HG03378 (cell line): ENCODE measurements at regions not wholly inside any gene's neighbourhood (a gene's known extent, or its start where the extent isn't known, plus 50 kb on each side); places are given as distances from the start of the nearest gene placed in this dataset.
"Not testable (repeated sequence)": the region's sequence is repeated elsewhere in the genome, so short reads cannot be mapped to it uniquely, and the experiment has no call there.

Experiments
- ATAC-seq: cut with Tn5 transposase; IDR thresholded peaks from one replicate; pipeline ENCODE4 v1.9.1; 2021; ENCODE audit warnings: mild to moderate bottlenecking, moderate library complexity; ENCODE audit not compliant: unreplicated experiment

- ATAC-seq, result no peak
These were observed 188.3 kb downstream of the MIB1 start for GRCh38 chr18:21928925-21929324.

DNA sequence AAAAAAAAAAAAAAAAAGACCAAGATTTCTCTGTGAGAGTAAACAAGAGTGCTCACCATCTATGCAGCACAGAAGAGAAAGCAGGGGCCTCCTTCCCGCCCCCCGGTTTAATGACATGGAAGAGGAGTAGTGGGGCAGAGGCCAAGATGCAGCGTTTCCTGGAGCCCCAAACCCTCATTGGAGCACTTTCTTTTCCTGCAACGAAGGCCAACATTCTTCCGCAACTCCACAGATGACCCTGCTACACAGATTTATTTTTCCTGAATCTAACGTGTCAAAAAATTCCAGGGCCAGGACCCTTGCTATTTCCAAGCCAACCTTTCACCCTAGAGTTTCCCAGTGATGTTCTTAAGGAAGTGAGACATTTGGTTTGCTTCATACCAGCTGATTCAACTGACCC lies 189.6 kb downstream of the MIB1 start:
- ATAC-seq, result no peak

- ATAC-seq, result no peak
These were observed 193.6 kb downstream of the MIB1 start for GRCh38 chr18:21933931-21934765.

GRCh38 chr18:21934766-21935015 lies 194.1 kb downstream of the MIB1 start:
- no peak for ATAC-seq

DNA sequence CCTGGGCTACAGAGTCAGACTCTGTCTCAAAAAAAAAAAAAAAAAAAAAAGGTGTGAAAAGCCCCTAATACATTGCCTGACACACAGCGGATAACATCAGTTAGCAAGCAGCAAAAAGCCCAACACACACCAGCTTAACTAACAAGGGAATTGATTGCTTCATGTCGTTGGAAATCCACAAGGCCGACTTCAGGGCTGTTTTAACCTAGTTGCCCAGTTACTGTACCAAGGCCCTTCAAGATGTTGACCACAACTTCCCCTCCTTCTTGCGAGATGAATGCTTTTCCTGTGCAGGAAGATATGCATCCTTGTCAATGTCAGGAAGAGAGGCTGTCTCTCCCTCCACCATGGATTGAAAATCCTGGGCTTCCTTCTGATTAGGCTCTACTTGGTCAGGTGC lies 202.9 kb downstream of the MIB1 start:
- ATAC-seq, result no peak

DNA sequence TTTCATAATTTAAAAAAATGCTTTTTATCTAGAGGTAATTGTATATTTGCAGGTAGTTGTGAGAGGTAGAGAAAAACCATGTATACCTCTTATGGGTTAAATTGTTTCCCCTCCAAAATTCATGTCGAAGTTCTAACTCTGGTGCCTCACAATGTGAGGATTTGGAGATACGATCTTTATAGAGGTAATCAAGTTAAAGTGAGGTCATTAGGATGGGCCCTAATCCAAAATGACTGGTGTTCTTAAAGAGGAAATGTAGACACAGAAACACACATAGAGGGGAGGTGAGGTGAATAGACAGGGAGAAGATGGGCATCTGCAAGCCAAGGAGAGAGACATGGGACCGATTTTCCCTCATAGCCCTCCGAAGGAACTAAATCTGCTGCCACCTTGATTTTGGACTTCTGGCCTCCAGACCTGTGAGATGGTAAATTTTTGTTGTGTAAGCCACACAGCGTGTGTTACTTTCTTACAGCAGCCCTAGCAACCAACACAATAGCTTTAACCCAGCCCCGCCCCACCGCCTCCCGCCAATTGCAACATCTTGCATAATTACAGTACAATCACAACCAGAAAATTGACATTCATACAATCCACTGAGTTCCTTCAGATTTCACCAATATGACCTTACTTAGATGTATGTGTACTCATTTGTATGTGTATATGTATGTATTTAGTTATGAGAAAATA lies 208.9 kb downstream of the MIB1 start:
- ATAC-seq, result no peak

DNA sequence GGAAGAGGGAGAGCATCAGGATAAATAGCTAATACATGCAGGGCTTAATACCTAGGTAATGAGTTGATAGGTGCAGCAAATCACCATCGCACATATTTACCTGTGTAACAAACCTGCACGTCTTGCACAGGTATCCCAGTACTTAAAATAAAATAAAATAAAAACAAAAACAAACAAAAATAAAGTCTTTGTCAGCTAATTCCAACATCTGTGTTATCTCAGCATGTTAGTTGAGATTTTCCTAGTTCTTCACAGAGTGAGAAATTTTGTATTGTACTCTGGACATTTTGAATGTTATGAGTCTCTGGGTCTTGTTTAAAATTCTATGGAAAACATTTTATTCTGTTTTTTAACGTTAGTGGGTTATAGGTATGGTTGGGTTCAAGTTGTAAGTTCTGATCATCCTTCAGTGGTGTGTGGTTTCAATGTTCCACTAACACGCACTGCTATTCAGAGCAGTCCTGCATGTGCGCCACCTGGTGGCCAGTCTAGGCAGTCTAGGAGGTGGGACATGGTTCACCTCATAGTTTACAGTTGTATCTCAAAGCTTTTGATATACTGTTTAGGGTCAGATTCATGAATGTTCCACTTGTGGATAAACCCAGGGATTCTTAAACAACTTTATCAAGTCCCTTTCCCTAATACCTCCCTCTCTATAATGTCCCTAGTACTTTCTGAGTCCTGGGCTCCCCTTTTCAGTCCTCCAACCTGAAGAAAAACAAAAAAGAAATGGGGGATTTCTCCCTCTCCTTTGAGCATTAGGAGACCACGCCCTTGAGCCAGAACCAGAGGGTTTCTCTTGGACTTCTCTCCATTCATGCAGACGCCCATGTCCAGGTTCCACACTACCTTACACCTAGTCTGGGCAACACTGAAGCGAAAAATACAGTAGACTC lies 213.4 kb upstream of the GATA6 start:
- ATAC-seq, result peak; percentile 94

- no peak for ATAC-seq
These were observed 211.1 kb upstream of the GATA6 start for GRCh38 chr18:21958263-21958662.

GRCh38 chr18:21958707-21959450 lies 210.5 kb upstream of the GATA6 start:
- no peak for ATAC-seq

GRCh38 chr18:21960189-21960588 lies 209.2 kb upstream of the GATA6 start:
- ATAC-seq, result no peak

- no peak for ATAC-seq
These were observed 206.1 kb upstream of the GATA6 start for GRCh38 chr18:21963336-21963735.

- ATAC-seq, result no peak
These were observed 201.1 kb upstream of the GATA6 start for GRCh38 chr18:21968338-21968737.

- no peak for ATAC-seq
These were observed 197.1 kb upstream of the GATA6 start for GRCh38 chr18:21972281-21972680.

- ATAC-seq, result not testable (repeated sequence)
These were observed 193.4 kb upstream of the GATA6 start for GRCh38 chr18:21975954-21976353.

GRCh38 chr18:21978546-21979170 lies 190.7 kb upstream of the GATA6 start:
- ATAC-seq, result no peak

DNA sequence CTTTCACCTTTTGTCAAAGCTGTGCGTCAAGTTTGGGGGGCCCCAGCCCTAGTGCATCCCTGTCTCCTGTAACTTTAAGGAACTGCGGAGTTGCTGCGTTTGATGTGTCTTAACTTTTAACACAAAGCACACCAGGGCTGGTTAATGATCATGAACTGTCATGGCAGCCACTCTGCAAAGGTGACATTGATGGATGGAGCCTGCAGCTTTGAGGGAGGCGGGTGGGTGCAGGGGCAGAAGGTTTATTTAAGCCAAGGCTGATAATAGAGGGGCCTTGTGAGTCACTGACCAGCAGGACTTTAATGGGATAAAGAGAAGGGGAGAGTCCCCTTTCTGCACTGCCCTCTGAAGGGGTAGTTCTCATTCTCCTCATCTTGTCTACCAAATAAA lies 190.2 kb upstream of the GATA6 start:
- ATAC-seq, result no peak

GRCh38 chr18:21979759-21980158 lies 189.6 kb upstream of the GATA6 start:
- no peak for ATAC-seq

- ATAC-seq, result no peak
These were observed 188.6 kb upstream of the GATA6 start for GRCh38 chr18:21980744-21981143.

DNA sequence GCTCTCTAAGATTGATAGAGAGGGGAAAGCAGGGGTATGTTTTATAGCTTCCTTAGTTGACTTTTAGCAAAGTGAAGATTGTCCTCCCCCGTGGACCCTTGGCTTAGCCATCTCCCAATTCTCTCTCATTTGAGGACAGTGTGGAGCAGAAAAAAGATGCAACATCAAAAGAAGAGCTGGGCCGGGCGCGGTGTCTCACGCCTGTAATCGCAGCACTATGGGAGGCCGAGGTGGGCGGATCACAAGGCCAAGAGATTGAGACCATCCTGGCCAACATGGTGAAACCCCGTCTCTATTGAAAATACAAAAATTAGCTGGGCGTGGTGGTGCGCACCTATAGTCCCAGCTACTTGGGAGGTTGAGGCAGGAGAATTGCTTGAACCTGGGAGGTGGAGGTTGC lies 187.9 kb upstream of the GATA6 start:
- not testable (repeated sequence) for ATAC-seq

DNA sequence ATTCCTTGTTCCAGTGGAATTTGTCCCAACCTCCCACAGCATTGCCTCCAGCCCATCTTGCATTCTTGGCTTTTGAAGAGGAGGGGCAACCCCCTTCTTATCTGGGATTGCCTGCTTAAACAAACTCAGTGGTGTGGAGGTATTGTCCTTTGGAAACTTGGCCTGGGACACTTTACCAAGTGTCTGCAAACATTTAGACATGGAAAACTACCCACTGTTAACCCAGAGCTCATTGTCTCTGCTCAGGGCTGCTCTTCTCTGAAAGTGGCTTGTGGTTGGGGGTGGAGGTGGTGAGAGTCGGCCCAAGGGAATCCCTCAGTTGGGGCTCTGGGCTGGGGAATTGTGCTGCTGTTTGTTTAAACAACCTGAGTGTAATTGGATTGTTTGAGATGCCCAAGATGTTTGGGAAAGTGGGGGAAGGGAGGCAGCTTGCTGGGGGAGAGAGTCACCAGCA lies 178.3 kb upstream of the GATA6 start:
- ATAC-seq, result no peak
